HG03097 (cell line): ENCODE measurements at regions not wholly inside any gene's neighbourhood (a gene's known extent, or its start where the extent isn't known, plus 50 kb on each side); places are given as distances from the start of the nearest gene placed in this dataset.

Source experiments
- ATAC-seq: cut with Tn5 transposase; IDR thresholded peaks from one replicate; pipeline ENCODE4 v1.9.1; 2021; ENCODE audit not compliant: unreplicated experiment, low FRiP score

DNA sequence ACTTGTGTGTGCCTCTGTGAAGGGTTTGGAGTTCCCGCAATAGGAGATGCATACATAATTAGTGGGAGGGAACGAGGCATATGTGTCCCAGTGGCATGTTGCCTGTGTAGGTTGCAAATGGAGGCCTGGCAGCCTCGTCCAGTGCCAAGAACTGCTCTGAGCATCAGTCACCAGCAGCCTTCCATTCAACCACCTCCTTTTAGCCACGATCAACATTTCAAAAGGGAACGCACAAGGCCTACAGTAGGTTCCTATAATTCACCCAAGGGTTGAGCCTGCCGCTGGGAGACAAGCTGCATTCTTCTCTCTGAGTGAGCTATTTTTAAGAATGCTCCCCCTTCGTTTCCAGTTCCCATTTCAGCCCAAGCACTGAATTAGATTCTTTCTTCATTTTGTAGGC is 78.8 kb upstream of the CTNNB1 start:
- ATAC-seq: no peak

DNA sequence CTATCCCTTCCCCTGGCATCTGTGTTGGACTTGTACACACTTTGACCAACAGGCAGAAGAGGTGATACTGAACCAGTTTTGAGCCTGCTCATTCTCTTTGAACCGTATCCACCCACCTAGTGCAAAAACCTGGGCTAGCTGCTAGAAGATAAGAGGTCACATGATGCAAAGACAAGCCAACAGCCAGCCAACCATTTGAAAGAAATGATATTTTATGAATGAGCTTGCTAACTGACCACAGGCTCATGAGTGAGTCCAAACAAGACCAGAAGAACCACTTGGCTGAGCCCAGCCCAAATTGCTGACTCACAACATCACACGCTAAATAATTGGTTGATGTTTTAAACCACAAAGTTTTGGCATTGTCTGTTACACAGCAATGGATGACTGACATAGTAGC is 74.0 kb upstream of the CTNNB1 start:
- no peak for ATAC-seq

GRCh38 chr3:41126472-41126871 is 72.8 kb upstream of the CTNNB1 start:
- no peak for ATAC-seq

DNA sequence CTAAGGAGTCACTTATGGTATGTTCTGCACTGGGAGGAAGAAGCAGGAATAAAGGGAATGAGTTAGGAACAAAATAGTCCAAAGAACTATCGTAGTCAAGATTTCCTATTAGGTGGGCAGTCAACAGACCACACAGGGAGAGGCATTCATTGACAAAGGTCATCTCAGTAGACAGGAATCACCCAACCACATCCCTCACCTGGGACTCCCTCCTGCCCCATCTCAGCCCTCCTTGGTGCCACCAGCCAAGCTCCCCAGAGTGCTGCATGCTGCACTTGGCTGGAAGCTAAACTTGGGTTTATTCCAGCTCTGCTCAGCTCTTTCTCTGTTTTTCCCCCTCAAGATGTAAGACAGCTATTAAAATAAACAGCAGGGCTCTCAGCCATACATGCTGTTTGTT is 72.3 kb upstream of the CTNNB1 start:
- no peak for ATAC-seq

DNA sequence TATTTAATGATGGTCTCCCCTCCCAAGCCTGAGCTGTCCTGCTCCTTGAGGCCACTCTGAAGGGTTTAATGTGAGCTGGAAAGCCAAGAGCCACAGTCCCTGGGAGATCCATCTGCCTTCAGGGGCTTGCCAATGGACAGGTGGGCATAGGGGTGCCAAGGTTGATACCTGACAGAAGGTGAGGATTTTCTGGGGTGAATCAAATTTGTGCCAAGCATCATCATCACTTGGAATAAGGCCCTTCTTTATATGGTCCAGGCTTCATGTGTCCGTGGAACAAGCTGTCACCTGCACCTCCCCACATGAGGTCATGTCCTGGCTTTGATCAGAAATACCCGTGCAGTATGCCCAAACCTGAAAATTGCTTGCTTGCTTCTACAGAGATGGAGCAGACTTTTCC is 71.9 kb upstream of the CTNNB1 start:
- ATAC-seq: no peak

DNA sequence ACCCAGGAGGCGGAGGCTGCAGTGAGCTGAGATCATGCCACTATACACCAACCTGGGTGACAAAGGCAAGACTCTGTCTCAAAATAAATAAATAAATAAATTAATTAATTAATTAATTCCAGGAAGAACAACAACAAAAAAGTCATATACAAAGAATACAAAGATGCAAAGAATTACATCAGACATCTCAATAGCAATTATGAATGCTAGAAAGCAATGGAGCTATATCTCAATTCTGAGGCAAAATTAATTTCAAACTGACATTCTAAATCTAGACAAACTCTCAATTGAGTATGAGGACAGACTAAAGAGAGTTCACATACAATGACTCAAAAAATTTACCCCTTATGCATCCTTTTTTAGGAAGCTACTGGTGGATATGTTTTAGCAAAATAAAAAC is 69.6 kb upstream of the CTNNB1 start:
- no peak for ATAC-seq

- ATAC-seq: no peak
Measured at GRCh38 chr3:41131224-41131623, 68.1 kb upstream of the CTNNB1 start.

GRCh38 chr3:41137686-41138111 is 61.6 kb upstream of the CTNNB1 start:
- ATAC-seq: no peak

- no peak for ATAC-seq
Measured at GRCh38 chr3:41138146-41138545, 61.2 kb upstream of the CTNNB1 start.

- ATAC-seq: no peak
Measured at GRCh38 chr3:41138601-41139000, 60.7 kb upstream of the CTNNB1 start.

- no peak for ATAC-seq
Measured at GRCh38 chr3:41140242-41140641, 59.1 kb upstream of the CTNNB1 start.

GRCh38 chr3:41141433-41142167 is 57.7 kb upstream of the CTNNB1 start:
- ATAC-seq: no peak

DNA sequence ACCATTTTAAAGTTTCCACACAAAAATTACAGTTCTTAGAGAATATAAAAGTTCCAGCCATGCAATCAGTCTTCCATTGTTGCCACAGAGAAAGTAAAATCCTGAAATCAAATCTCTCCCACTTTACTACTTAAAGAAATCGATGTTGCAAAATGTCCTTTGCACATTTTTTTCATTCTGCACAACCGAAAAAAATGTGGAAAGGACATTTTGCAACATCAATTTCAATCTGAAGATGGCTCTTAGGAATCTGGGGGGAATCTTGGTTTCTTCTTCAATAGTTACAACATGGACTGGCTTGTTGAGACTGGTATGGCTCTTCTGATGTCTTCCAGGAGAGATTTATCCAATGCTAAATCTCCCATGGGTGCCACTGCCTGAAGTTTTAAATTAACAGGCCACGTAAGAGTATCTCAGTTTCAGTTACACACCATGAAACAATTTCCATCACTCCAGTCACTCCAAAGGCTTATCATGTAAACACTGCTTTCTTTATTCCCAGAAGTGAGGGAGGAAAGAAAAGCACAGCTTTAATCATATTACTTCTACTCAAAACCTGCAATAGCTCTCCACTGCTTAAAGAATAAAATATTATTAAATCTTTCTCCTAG is 55.8 kb upstream of the CTNNB1 start:
- ATAC-seq: no peak

GRCh38 chr3:41144631-41145030 is 54.7 kb upstream of the CTNNB1 start:
- no peak for ATAC-seq

GRCh38 chr3:41148478-41148877 is 50.8 kb upstream of the CTNNB1 start:
- no peak for ATAC-seq

DNA sequence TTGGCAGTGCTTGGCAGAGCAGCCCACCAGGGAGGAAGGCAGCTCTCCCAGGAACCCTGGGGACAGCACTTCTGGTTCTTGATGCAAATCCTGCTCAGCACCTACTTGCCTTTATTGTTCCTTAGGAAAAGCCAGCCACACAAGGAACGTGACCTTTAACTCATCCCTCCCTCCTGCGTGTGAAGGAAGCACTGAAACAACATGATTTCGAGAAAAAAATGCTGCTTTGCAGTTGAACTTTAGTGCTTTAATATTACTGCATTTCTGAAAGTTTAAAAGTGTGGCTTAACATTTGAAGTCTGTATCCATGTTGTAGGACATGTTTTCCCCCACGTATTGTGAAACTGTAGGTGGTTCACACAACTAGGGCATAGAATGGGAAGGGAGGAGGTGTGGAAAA is 50.4 kb upstream of the CTNNB1 start:
- ATAC-seq: no peak
